AG04450 (cell line): ENCODE measurements at regions not wholly inside any gene's neighbourhood (a gene's known extent, or its start where the extent isn't known, plus 50 kb on each side); places are given as distances from the start of the nearest gene placed in this dataset.

Experiments
- CTCF ChIA-PET: fragments of 300-600, 350-600 bp; formaldehyde crosslinking; extraction: SDS; loops from one replicate; lab custom pipeline; 2022; ENCODE audit warnings: antibody characterized with exemption, inconsistent platforms; lab: Charles Lee
- POLR2A ChIA-PET: fragments of 350-600 bp; formaldehyde crosslinking; extraction: SDS; loops from one replicate; lab custom pipeline; 2021; ENCODE audit warnings: antibody characterized with exemption, inconsistent platforms; lab: Yijun Ruan, JAX
- DNase-seq: peaks from one replicate; pipeline ENCODE4 v3.0.0-alpha.2; 2011; ENCODE audit warnings: low read depth, low spot score
- H3K27ac ChIP-seq: one replicate; pipeline ENCODE4 v1.5.1; 2012; ENCODE audit warnings: low read depth, low read length, control low read depth
- H3K27me3 ChIP-seq: one replicate; pipeline ENCODE4 v1.6.0; 2012; ENCODE audit warnings: low read length; ENCODE audit not compliant: control insufficient read depth, insufficient read depth
- H3K4me3 ChIP-seq: 2 replicates; pipeline ENCODE4 v1.5.1; 2011; ENCODE audit warnings: mild to moderate bottlenecking, low read depth, low read length, control low read depth
- H3K9me3 ChIP-seq: 2 replicates; pipeline ENCODE4 v1.5.1; 2012; ENCODE audit warnings: low read length; ENCODE audit not compliant: control insufficient read depth, insufficient read depth
- CTCF ChIP-seq: IDR thresholded peaks from 2 replicates; pipeline ENCODE4 v1.5.1; 2011; ENCODE audit warnings: low read depth, low read length, control low read depth, inconsistent platforms

GRCh38 chr12:87216436-87216835, 812.8 kb downstream of the C12orf50 start:
- Histone ChIP-seq H3K4me3 (no peak overlapping the region), H3K27me3 (no peaks in the 10 kb centered on the region), H3K27ac (no peak overlapping the region), H3K9me3 (no peaks in the 10 kb centered on the region)
- CTCF ChIA-PET: interaction anchor here (0.8 kb wide), 1 partner anchor 630 kb away, joined by 3 read pairs; no protein-coding TSS in a partner anchor
- DNase-seq: no peak
- POLR2A ChIA-PET: no interaction called here
- TF ChIP-seq CTCF: no peak

GRCh38 chr12:87202189-87202588, 827.0 kb downstream of the C12orf50 start:
- TF ChIP-seq CTCF: no peak
- ChIA-PET POLR2A (no interaction called here), CTCF (no interaction called here)
- Histone ChIP-seq H3K27me3 (no peaks in the 10 kb centered on the region), H3K9me3 (no peaks in the 10 kb centered on the region), H3K27ac (no peak overlapping the region), H3K4me3 (no peak overlapping the region)
- no peak for DNase-seq

GRCh38 chr12:87201598-87201997, 827.6 kb downstream of the C12orf50 start:
- H3K27me3 ChIP-seq: no peaks in the 10 kb centered on the region
- ChIA-PET CTCF (no interaction called here), POLR2A (no interaction called here)
- no peak overlapping the region for H3K27ac ChIP-seq
- no peak overlapping the region for H3K4me3 ChIP-seq
- H3K9me3 ChIP-seq: no peaks in the 10 kb centered on the region
- no peak for TF ChIP-seq CTCF
- no peak for DNase-seq

- ChIA-PET POLR2A (no interaction called here), CTCF (no interaction called here)
- no peak for TF ChIP-seq CTCF
- Histone ChIP-seq H3K4me3 (no peak overlapping the region), H3K9me3 (no peaks in the 10 kb centered on the region), H3K27ac (no peak overlapping the region), H3K27me3 (no peaks in the 10 kb centered on the region)
- DNase-seq: no peak
These were observed 828.8 kb downstream of the C12orf50 start for GRCh38 chr12:87200289-87200979.

GRCh38 chr12:87198181-87198580, 831.0 kb downstream of the C12orf50 start:
- ChIA-PET POLR2A (no interaction called here), CTCF (no interaction called here)
- H3K27me3 ChIP-seq: no peaks in the 10 kb centered on the region
- H3K9me3 ChIP-seq: no peaks in the 10 kb centered on the region
- H3K27ac ChIP-seq: no peak overlapping the region
- no peak overlapping the region for H3K4me3 ChIP-seq
- DNase-seq: no peak
- TF ChIP-seq CTCF: no peak
